ENCODE measurements at regions not wholly inside any gene's neighbourhood (a gene's known extent, or its start where the extent isn't known, plus 50 kb on each side); places are given as distances from the start of the nearest gene placed in this dataset.

DNA sequence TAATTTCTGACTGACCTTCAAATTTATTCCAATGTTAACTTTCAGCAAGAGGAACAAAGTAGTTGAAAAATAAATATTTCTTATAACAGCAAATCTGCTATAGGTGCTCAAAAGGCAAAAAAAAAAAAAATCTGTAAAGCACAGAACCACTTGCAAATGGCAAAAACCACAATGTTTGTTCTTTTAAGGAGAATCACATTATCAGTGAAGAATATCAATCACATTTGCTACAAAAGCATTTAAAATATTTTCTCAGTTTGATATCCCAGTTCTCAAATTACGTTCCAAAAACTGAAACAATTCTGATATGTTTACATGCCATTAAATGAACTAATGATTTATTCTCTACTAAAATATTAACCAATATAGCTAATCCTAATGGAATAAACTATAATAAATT is 163.3 kb downstream of the METTL4 start:
- TF ChIP-seq, protein P1, sequence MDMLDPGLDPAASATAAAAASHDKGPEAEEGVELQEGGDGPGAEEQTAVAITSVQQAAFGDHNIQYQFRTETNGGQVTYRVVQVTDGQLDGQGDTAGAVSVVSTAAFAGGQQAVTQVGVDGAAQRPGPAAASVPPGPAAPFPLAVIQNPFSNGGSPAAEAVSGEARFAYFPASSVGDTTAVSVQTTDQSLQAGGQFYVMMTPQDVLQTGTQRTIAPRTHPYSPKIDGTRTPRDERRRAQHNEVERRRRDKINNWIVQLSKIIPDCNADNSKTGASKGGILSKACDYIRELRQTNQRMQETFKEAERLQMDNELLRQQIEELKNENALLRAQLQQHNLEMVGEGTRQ (IDR thresholded peaks at IDR 0.05; ENCODE audit: borderline replicate concordance, low read depth, low read length) = no peak
- no peak for TF ChIP-seq JUND (IDR thresholded peaks at IDR 0.05)

Measured in SK-N-SH (cell line).